Astrocyte (in vitro differentiated cells and primary cell): ENCODE measurements at regions not wholly inside any gene's neighbourhood (a gene's known extent, or its start where the extent isn't known, plus 50 kb on each side); places are given as distances from the start of the nearest gene placed in this dataset.

Experiments used
- CTCF ChIP-seq: IDR thresholded peaks from 2 replicates; pipeline ENCODE4 v1.5.1; 2011; ENCODE audit warnings: low read depth, mild to moderate bottlenecking, inconsistent platforms, low read length, moderate library complexity; ENCODE audit not compliant: insufficient read depth
- EZH2 ChIP-seq: IDR thresholded peaks from 2 replicates; pipeline ENCODE4 v1.6.1; 2012; ENCODE audit warnings: mild to moderate bottlenecking, low read length, inconsistent platforms; ENCODE audit not compliant: insufficient read depth

GRCh38 chr5:173397516-173397915, 69.3 kb upstream of the STC2 start:
- TF ChIP-seq EZH2: no peak
- no peak for TF ChIP-seq CTCF
